SKM-1 (cell line): ENCODE measurements at regions not wholly inside any gene's neighbourhood (a gene's known extent, or its start where the extent isn't known, plus 50 kb on each side); places are given as distances from the start of the nearest gene placed in this dataset.
A peak's percentile ranks its signal among the peaks of the same experiment; 100 is the strongest.
"Not testable (repeated sequence)": the region's sequence is repeated elsewhere in the genome, so short reads cannot be mapped to it uniquely, and the experiment has no call there.

Experiments used
- DNase-seq: peaks from one replicate; lab custom pipeline; 2025; ENCODE audit not compliant: unreplicated experiment; lab: John Stamatoyannopoulos, UW

DNA sequence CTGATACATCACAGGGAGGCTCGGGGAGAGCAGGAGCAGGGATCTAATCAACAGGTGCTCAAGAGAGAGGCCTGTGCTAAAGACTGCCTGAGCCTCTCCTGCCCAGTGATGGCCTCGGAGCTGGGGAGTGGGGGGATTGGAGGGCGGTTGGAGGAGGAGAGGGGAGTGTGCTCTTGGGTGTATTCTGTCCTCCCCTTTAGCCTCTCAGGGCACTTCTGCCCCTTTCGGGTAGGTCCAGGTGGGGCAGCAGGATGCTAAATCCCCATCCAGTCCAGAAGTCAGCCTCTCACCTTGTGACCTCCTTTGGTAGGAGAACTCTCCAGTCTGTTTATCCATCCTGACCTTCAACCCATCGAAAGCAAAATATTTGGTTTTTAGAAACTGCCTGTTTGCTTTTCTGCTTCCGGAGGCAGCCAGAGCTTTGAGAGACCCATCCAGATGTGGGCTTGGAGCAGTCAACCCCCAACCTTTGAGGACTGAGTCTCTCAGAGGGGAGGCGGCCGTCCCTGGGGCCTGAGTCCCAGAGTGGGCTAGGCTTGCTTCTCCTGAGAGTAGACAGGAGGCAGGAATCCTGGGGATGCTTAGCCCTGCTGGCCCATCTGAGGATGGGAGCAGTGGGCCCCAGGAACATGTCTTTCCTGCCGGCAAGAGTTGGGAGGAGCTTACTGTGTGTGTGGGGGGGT is 105.2 kb upstream of the SYT13 start:
- no peak for DNase-seq

DNA sequence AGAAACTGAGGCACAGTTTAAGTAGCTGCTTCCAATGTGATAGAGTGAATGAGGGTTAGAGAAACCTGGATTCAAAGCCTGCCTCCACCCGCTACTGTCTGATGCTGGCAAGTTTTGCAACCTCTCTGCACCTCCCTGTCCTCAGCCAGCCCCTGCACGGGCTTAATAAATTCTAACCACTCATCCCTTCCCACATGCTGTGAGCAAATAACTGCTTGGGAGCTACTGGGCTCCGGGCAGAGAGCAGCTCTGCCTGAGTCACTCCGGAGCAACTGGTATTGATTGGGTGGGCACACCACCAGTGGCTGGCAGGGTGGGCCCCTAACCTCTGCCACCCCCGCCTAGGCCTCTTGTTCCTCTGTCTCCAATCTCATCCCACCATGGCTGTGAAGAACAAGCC is 104.3 kb upstream of the SYT13 start:
- DNase-seq = no peak

DNA sequence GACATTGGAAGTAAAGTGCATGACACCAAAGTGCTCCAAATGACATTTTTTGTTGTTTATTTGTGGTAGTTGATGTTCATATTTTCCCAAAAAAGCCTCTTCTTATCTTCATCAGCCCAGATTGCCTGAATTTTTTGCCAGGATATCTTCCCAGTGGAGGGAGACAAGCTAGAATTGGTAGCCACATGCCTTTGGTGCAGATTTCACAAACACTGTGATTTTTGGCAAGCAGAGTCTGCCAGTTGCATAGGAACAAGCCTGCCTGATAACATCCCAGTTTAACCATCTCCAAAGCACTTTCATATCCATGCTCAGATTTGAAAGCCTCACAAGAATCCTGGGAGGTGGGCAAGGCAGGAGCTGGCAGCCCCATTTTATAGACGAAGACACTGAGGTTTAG is 102.3 kb upstream of the SYT13 start:
- no peak for DNase-seq

DNA sequence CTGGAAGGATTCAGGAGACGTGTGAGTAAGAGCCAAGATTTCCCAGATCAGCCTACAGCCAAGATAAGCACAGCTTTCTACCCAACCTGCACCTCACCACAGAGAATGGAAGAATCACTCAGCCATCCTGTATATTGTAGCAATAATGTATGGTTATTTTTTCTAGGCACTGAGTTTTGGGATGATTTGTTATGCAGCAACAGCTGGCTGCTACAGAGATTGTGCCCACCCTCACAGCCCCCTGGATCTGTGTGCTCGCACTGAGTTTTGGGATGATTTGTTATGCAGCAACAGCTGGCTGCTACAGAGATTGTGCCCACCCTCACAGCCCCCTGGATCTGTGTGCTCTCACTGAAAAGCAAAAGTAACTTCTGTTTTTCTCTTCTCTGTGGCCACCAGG is 101.7 kb upstream of the SYT13 start:
- not testable (repeated sequence) for DNase-seq

DNA sequence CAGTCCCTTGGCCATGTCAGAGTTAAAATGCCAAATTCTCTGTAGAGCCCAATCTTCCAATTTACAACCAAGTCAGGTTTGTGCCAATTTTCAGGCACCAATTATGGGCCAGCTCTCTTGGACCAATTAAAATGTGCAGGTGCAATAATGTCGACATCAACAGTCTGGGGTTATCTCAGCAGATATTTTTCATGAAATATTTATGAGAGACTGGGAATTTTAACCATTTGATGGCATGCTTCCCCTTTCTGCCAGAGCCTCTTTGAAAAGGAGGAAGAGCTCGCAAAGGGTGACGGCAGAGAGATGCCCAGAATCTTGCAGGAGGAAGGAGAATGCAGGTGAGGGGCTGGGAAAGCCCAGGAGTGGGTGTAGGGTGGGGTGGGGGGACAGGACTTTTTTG is 100.8 kb upstream of the SYT13 start:
- DNase-seq = no peak

DNA sequence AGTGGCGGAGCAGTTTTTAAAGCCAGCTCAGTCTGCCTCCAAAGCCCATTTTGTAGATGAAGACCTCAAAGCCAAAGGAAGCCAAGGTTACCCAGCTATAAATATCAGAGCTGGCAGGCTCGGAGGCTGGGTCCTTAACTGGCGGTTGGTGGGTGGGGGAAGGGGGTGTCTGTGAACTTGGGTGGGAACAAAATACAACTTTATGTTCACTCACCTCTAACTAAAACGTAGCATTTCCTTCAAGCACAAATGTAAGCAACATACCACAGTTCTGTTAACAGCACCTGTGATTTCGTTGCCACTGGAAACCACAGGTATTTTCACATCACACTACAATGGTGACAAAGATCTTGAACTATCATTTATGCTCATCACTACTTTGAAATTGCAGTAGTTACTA is 99.7 kb upstream of the SYT13 start:
- no peak for DNase-seq

DNA sequence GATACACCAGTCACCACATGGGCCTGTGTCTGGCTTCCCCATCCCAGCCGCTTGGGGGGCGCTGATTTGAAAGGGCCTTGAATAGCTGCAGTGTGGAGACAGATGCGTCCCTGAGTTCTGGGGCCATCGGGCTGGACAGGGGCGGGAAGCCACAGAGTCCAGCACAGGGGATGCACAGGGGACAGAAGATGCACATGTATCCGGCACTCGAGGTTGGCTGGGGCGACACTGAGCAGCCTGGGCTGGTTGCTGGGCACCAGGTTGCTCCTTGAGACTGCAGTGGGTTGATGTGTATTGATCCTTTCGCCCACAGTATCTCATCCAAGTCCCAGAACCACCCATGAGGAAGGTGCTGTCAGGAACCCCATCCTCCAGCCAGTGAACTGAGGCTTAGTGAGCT is 99.3 kb upstream of the SYT13 start:
- DNase-seq = no peak

DNA sequence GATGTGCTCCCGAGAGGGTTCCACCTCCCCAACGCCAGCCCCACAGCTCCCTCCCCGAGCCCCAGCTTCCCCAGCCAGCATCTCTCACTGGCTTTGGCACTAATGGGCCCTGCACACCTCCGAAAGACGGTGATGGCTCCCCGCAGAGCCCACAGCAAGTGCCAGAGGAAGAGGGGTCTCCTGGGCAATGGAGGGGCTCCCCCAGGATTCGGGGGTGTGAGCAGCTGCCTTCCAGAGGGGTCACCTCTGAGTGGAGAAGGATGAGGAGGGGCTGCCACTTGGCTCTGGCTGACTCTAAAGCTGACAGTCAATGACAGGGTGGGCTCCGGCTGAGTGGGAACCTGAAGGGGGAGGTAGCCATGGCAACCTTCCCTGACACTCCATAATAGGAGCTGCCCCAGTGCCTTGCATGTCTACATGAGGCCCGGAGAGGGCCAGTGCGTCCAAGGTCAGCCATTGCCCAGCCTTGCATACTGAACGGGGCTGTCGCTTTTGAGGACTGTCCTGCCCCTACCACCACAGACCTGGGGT is 98.6 kb upstream of the SYT13 start:
- DNase-seq = no peak

DNA sequence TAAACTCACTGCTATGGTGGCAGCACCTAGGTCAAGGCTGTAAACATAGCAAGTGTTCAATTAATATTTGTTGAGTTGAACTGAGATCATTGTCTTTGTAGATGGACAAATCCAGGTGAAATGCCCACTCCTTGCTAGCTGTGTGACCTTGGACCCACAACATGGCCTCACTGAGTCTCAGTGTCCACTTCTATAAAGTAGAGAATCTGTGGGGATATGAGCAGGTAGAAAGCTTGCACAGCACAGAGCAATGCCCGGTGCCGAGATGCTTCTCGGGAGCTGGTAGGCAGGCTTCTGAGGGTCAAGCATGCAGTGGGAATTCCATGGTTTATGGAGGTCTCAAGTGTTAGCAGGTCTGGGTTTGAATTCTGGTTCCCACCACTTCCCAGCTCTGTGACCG is 97.9 kb upstream of the SYT13 start:
- no peak for DNase-seq

DNA sequence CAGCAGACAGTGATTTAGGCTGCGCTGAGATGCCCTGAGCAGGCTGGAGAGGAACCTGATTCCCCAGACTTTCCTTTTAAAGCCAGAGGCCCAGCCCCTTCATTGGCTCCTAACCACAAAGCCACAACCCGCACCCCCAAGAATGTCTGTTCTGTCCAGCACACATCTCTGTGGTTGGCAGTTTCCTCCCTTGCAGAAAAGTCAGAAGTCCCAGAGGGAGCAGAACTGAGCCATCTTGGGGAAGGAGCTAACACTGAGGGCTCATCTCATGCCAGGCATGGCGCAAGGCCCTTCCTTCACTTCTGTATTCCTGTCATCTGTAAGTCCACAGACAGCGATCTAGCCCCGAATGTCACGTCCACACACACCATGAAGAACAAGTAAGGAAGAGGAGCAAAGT is 97.1 kb upstream of the SYT13 start:
- peak; percentile 3 for DNase-seq

DNA sequence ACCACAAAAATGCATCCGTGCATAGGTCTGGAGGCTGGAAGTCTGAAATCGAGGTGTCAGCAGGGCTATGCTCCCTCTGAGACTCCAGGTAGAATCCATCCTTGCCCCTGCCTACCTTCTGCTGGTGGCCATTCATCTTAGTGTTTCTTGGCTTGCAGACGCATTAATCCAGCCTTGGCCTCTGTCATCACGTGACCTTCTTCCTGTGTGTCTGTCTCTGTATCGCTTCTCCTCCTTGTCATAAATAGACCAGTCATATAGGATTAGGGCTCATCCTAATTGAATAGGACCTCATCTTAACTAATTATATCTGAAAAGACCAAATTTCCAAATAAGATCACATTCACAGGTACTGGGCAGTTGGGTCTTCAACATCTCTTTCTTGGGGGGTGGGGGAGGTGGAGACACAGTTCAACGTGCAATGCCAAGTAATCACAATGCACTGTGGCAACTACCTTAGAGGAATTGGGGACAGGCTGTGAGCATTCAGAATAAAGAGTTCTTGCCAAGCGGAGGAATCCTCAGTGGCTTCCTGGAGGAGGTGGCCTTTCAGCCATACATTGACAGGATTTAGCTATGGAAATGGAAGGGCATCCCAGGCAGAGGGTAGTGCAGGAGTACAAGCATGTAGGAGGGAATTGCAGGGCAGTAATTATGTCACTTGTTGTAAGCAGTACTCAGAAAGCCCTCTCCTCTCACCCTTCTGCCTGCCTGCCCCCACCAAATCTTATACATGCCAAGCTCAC is 96.2 kb upstream of the SYT13 start:
- no peak for DNase-seq

DNA sequence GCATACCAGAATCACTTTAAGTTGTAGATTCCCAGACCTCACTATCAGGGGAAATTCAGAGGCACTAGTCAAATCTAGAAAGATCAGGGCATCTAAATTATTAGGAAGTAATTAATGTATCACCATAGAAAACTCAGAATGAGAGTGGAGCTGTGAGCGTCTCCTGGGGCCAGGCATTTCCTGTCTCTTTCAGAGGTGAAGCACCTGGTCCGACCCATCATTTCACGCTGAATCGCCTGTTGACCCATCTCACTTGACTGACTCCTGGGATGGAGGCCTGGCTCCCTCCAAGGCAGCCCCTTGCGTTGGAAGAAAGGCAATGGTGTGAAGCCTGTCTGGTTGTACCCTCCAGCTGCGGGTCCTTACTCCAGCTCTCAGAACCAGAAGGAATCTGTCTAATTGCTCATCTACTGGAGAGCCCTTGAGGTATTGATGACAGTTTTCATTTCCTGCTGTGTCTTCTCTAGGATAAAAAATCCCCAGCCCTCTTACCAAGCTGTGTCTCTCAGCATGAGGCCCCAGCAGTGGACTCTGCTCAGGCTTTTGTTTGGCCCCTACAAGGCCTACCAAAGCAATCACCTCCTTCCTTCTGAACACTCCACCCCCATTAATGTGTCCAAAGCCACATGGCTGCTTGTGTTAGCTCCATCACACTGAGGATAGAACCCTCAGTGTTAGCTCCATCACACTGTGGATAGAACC is 93.2 kb upstream of the SYT13 start:
- no peak for DNase-seq

DNA sequence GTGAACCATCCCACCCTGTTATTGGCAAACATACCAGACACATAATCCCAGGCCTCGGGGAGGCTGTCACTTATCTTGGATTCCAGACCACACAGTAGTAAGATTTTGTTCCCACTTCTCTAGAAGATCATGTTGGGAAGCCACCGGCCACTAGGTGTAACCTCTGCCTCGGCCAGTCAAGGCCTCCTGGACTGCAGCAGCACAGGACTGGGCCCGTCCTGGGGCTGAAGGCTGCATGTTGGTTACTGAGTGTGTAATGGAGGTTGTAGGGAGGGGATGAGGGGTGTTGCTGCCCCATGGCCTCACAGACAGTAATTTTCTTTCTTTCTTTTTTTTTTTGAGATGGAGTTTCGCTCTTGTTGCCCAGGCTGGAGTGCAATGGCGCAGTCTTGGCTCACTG is 92.4 kb upstream of the SYT13 start:
- DNase-seq = no peak

DNA sequence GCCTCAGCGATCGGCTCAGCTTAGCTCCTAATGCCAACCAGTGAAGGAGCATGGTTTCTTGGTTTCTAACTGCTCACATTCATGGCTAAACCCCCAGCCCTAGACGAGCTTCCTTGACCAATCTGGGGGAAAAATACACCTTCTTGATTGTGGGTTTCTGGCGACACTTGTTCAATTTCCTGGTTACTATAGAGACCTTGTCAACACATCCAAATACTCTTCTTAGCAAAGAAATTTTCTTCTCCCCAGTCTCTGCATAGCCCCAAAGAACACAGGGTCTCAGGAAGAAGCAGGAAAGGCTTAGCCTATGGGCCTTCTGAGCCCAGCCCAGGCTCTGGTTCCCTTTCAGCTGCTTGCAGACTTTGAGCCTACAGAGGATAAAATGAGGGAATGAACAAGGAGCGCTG is 88.5 kb upstream of the SYT13 start:
- no peak for DNase-seq

DNA sequence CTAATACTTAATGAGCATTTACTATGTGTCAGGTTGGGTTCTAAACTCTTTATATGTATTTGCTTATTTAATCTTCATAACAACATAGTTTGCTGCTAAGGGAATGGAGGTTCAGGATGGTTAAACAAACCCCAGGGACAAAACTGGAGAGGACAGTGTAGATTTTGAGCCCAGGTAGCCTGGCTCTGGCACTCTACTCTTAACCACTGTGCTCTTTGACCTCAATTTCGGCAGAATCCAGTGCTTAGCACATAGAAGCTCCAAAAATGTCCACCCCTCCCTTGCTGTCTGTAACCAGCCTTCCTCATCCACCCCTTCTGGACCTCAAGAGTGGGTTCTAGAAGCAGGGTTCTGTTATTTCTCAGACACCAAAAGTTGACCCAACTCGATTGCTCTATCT is 88.0 kb upstream of the SYT13 start:
- no peak for DNase-seq

DNA sequence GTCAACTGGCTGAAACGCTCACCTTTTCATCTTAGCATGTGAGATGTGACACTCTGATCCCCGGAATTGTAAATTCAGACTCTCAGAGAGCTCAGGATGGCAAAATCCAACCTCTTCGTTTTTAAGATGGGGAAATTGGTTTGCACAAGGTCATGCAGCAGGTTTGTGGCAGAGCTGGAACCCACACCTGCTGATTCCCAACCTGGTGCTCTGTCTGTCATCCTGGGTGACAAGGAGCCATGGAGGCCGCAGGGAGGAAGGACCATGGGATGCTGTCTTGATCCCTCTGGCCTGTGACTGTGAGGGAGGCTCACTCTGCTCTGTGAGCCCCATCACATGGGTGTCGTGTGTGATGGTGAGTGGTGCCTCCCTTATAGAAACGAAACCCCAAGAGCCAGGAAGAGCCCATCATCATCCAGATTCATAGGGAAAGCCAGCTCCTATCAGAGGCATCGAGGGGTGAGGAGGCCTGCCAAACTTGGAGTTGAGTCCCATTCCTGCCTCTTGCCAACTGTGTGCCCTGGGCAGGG is 87.4 kb upstream of the SYT13 start:
- no peak for DNase-seq

DNA sequence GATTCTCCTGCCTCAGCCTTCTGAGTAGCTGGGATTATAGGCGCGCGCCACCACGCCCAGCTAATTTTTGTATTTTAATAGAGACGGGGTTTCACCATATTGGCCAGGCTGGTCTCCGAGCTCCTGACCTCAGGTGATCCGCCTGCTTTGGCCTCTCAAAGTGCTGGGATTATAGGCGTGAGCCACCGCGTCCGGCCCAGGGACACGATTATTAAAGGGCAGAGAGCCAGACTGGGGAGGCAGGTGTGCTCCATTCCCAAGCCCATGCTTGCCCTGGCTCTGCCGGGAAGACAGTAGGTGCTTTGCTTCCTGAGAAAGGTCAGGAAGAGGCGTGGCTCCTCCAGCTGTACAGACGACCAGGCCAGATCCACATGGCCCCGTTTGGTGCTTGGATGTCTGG is 86.3 kb upstream of the SYT13 start:
- DNase-seq = not testable (repeated sequence)

DNA sequence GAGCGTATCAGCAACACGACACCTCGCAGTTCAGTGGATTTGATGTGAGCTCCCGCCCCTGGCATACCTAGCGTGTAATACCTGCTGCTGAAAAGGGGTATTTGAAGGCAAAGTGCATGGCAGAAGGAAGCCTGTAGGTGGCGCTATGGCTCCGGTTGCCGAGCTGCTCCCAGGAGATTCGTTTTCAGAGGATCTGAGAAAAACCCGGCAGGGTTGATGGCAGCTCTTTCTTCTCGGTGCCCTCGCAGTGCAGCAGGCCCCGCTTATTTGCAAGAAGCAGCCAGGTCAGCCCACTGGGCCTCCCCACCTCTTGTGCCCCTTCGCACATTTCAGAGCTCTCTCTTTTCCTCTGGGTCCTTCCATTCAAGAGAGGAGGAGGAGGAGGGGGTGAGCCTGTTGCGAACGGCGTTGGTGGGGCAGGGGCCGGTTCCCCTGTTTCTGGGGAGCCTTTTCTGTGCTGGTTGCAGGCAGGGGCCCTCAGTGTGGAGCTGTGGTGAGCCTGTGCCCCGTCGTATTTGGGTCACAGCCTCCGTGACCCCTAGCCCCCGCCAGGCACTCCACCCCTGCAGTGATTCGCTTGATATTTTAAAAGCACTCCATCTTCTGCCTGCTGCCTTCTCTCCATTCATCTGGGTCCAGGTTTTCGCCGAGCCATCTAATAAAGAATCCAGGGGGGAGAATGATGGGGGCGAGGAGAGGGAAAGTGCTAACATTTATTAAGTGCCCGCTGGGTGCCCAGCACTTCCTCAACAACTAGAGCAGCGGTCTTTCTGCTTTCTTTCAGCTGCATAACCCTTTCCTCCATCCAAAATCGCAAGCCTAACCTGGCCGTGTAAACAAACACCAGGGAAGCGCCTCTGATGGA is 85.3 kb upstream of the SYT13 start:
- DNase-seq = peak; percentile 11

DNA sequence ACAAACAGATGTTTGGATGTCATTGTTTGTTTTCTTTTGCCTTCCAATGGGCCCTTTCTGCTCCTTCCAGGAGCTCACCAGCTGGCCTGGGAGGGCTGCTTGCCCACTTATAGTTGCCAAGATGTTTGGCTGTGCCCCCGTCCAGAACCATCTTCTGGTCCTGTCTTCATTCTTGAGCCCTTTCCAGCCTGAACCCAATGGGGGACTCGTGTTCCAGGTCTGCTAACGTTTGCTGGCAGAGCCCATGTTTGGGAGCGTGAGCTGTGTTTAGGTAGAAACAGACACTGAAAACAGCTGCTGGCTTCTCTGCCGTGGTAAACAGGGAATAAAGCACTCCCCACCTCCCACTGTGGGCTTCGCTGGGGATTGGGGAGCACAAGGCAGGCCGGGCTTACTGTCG is 83.2 kb upstream of the SYT13 start:
- DNase-seq = no peak

DNA sequence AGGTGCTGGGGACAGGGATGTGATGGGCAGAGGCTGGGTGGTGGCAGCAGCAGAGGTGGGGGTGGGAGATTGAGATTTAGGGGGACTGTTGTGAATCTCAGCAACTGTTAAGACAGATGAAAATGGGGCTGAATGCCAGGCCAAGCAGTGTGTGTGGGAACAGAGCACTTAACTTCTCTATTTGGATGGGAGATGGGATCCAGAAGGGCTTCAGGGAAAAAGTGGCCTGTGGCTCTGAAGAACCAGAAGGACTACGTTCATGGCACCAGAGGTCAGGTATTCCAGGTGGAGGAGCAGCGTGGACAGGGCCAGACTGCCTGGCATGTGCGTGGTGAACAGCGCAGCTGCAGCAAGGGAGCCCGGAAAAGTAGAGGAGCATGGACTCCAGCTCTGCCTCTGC is 82.6 kb upstream of the SYT13 start:
- DNase-seq = no peak
